Endothelial cell of umbilical vein (primary cell): ENCODE measurements at regions not wholly inside any gene's neighbourhood (a gene's known extent, or its start where the extent isn't known, plus 50 kb on each side); places are given as distances from the start of the nearest gene placed in this dataset.

Experiments used
- BruUV-seq: library from RNA; stranded (reverse); fragments of 400-500 nt; replicated peaks from 2 replicates; lab custom pipeline; 2021; lab: Mats Ljungman, UMichigan
- CTCF ChIA-PET: fragments of 300-600, 350-600 bp; sonication (Branson Sonifier 250); formaldehyde crosslinking; loops from one replicate; lab custom pipeline; 2021; ENCODE audit warnings: antibody characterized with exemption, inconsistent platforms; lab: Charles Lee
- POLR2A ChIA-PET: fragments of 300-600, 350-600 bp; sonication (Branson Sonifier 250); formaldehyde crosslinking; loops from one replicate; lab custom pipeline; 2021; ENCODE audit warnings: antibody characterized with exemption, inconsistent platforms; lab: Charles Lee
- DNase-seq: peaks from one replicate; pipeline ENCODE4 v3.0.0-alpha.2; 2011; ENCODE audit warnings: low read depth, low spot score
- FAIRE-seq: peaks from 2 replicates; lab custom pipeline; 2011; peaks lifted over from hg19 to GRCh38; lab: Jason Lieb, UNC
- H2AFZ ChIP-seq: 2 replicates; pipeline ENCODE4 v1.6.0; 2012; ENCODE audit warnings: low read depth, low read length, control low read depth, inconsistent platforms
- H3K27ac ChIP-seq: 2 replicates; pipeline ENCODE4 v1.5.1; 2011; ENCODE audit warnings: low read depth, mild to moderate bottlenecking, control low read depth, low read length, moderate library complexity; ENCODE audit not compliant: insufficient read depth
- H3K27me3 ChIP-seq, 2 experiments: 2 replicates each; pipeline versions ENCODE4 v1.6.0 to v1.6.1; 2011; ENCODE audit warnings: low read length in 2 of 2, mixed read lengths in 1 of 2; ENCODE audit not compliant: control insufficient read depth in 2 of 2, insufficient read depth in 2 of 2
- H3K36me3 ChIP-seq, 2 experiments: 2 replicates in 1 of 2; 3 replicates in 1 of 2; pipeline ENCODE4 v1.5.1; 2011; ENCODE audit warnings: low read length in 2 of 2, mild to moderate bottlenecking in 1 of 2, moderate library complexity in 1 of 2; ENCODE audit not compliant: control insufficient read depth in 2 of 2, insufficient read depth in 2 of 2; ENCODE audit errors: extremely low read depth in 1 of 2
- H3K4me1 ChIP-seq: 3 replicates; pipeline ENCODE4 v1.5.1; 2011; ENCODE audit warnings: mild to moderate bottlenecking, low read length; ENCODE audit not compliant: control insufficient read depth, insufficient read depth; ENCODE audit errors: extremely low read depth
- H3K4me2 ChIP-seq: 2 replicates; pipeline ENCODE4 v1.6.1; 2011; ENCODE audit warnings: low read length, control low read depth, mixed read lengths; ENCODE audit not compliant: insufficient read depth
- H3K4me3 ChIP-seq, 3 experiments: fragments of 200-600 bp in 1 of 3; sonication (generic), shearing (Covaris generic) in 1 of 3; replicated peaks in 1 of 3; 2 replicates each; pipeline ENCODE4 v1.5.1; 2011 to 2016; ENCODE audit warnings: control low read depth in 3 of 3, low read length in 3 of 3, mild to moderate bottlenecking in 2 of 3, inconsistent platforms in 1 of 3, low read depth in 1 of 3, moderate library complexity in 1 of 3; ENCODE audit not compliant: insufficient read depth in 1 of 3
- H3K79me2 ChIP-seq: 2 replicates; pipeline ENCODE4 v1.6.0; 2012; ENCODE audit warnings: low read length, inconsistent platforms; ENCODE audit not compliant: control insufficient read depth, insufficient read depth
- H3K9ac ChIP-seq: replicated peaks from 2 replicates; pipeline ENCODE3; 2011; ENCODE audit warnings: low read length, control low read depth; ENCODE audit not compliant: insufficient read depth; ENCODE audit errors: extremely low read depth
- H3K9me1 ChIP-seq: replicated peaks from 3 replicates; pipeline ENCODE4 v1.6.0; 2011; ENCODE audit warnings: mild to moderate bottlenecking, low read length; ENCODE audit not compliant: control insufficient read depth, insufficient read depth; ENCODE audit errors: extremely low read depth
- H3K9me3 ChIP-seq: replicated peaks from 2 replicates; pipeline ENCODE4 v1.5.1; 2012; ENCODE audit warnings: low read length, inconsistent platforms; ENCODE audit not compliant: control insufficient read depth, insufficient read depth
- H4K20me1 ChIP-seq: replicated peaks from 2 replicates; pipeline ENCODE3; 2011; ENCODE audit warnings: mild to moderate bottlenecking, low read length; ENCODE audit not compliant: control insufficient read depth, insufficient read depth; ENCODE audit errors: extremely low read depth
- EZH2 ChIP-seq: IDR thresholded peaks from 2 replicates; pipeline ENCODE4 v1.6.1; 2012; ENCODE audit warnings: borderline replicate concordance, low read depth, mild to moderate bottlenecking, moderate library complexity, low read length, inconsistent platforms; ENCODE audit not compliant: severe bottlenecking
- FOS ChIP-seq: IDR thresholded peaks from 2 replicates; pipeline ENCODE4 v1.6.1; 2011; ENCODE audit warnings: mild to moderate bottlenecking, low read length, moderate library complexity, borderline replicate concordance; ENCODE audit not compliant: insufficient read depth
- GATA2 ChIP-seq: IDR thresholded peaks from 2 replicates; pipeline ENCODE4 v1.7.0; 2011; ENCODE audit warnings: low read depth, mild to moderate bottlenecking, moderate library complexity, mixed read lengths, low read length; ENCODE audit not compliant: insufficient read length, insufficient read depth
- JUN ChIP-seq: IDR thresholded peaks from 2 replicates; pipeline ENCODE4 v1.6.1; 2011; ENCODE audit warnings: borderline replicate concordance, low read depth; ENCODE audit not compliant: insufficient read length, insufficient read depth
- POLR2A ChIP-seq: IDR thresholded peaks from 2 replicates; pipeline ENCODE4 v1.6.1; 2012; ENCODE audit warnings: low read depth, mild to moderate bottlenecking, control low read depth, low read length
- dilution Hi-C: fragments of 300-500 bp; cut with MboI; formaldehyde crosslinking; loops from one replicate; pipeline ENCODE4 v1.15.0; 2019; ENCODE audit warnings: low sequenced_read_pairs; ENCODE audit not compliant: extremely low pct_ligation_motif_present
- intact Hi-C: fragments of 100-400 bp; cut with micrococcal nuclease; formaldehyde crosslinking; loops from one replicate; pipeline ENCODE4 v1.10.0; 2022

GRCh38 chr3:194861375-194861774 is 175.7 kb downstream of the FAM43A start:
- H3K9me1 ChIP-seq = no peaks in the 10 kb centered on the region
- intact Hi-C loops = no loop called here
- CTCF ChIA-PET = interaction anchor here (1.0 to 1.7 kb wide), 3 partner anchors 9 to 10 kb away, joined by 3 to 5 read pairs (median 4); no protein-coding TSS in a partner anchor
- H3K27me3 ChIP-seq = no peaks in the 10 kb centered on the region
- H3K27ac ChIP-seq = no peak overlapping the region
- no peak for TF ChIP-seq FOS
- no peaks in the 10 kb centered on the region for H3K36me3 ChIP-seq
- H3K4me1 ChIP-seq = peaks cover 7% of the 10 kb centered on the region
- no peak overlapping the region for H2AFZ ChIP-seq
- no peak for FAIRE-seq
- H3K9ac ChIP-seq = no peak overlapping the region
- H3K79me2 ChIP-seq = no peaks in the 10 kb centered on the region
- POLR2A ChIA-PET = no interaction called here
- H4K20me1 ChIP-seq = no peaks in the 10 kb centered on the region
- no peaks in the 10 kb centered on the region for H3K9me3 ChIP-seq
- BruUV-seq = no TSS peak
- DNase-seq = no peak
- no peak overlapping the region for H3K4me2 ChIP-seq
- H3K4me3 ChIP-seq = no peak overlapping the region
- dilution Hi-C loops = no loop called here

- no peak overlapping the region for H3K27ac ChIP-seq
- no TSS peak for BruUV-seq
- no peaks in the 10 kb centered on the region for H3K9me1 ChIP-seq
- DNase-seq (peak; percentile 33), FAIRE-seq (peak; percentile 54)
- dilution Hi-C loops = no loop called here
- no peak overlapping the region for H2AFZ ChIP-seq
- no peaks in the 10 kb centered on the region for H3K9me3 ChIP-seq
- H3K27me3 ChIP-seq = no peaks in the 10 kb centered on the region
- H3K79me2 ChIP-seq = no peaks in the 10 kb centered on the region
- no peaks in the 10 kb centered on the region for H3K36me3 ChIP-seq
- H3K9ac ChIP-seq = no peak overlapping the region
- ChIA-PET POLR2A (no interaction called here), CTCF (interaction anchor here (1.2 kb wide), 1 partner anchor 182 kb away, joined by 3 read pairs; no protein-coding TSS in a partner anchor)
- no peak overlapping the region for H3K4me3 ChIP-seq
- no peak overlapping the region for H3K4me2 ChIP-seq
- no peak for TF ChIP-seq JUN
- TF ChIP-seq GATA2 = no peak
- no peak for TF ChIP-seq POLR2A
- no peak for TF ChIP-seq EZH2
- H3K4me1 ChIP-seq = peaks cover 31% of the 10 kb centered on the region
- no peaks in the 10 kb centered on the region for H4K20me1 ChIP-seq
- intact Hi-C loops = no loop called here
Measured at GRCh38 chr3:194865061-194865460, 179.4 kb downstream of the FAM43A start.
